Activated naive CD4-positive, alpha-beta T cell treated with anti-CD3 and anti-CD28 coated beads, Interleukin-2, amount 50 U/mL, for 24 hours (primary cell): ENCODE measurements at regions not wholly inside any gene's neighbourhood (a gene's known extent, or its start where the extent isn't known, plus 50 kb on each side); places are given as distances from the start of the nearest gene placed in this dataset.

Experiments
- H3K27ac Mint-ChIP-seq: one replicate; pipeline ENCODE4 v1.8.0; 2021; ENCODE audit warnings: mild to moderate bottlenecking, mixed read lengths
- H3K27me3 Mint-ChIP-seq: one replicate; pipeline ENCODE4 v1.8.0; 2021; ENCODE audit warnings: mixed read lengths
- H3K36me3 Mint-ChIP-seq: one replicate; pipeline ENCODE4 v1.8.0; 2021; ENCODE audit warnings: mixed read lengths
- H3K4me1 Mint-ChIP-seq: one replicate; pipeline ENCODE4 v1.8.0; 2021; ENCODE audit warnings: mixed read lengths
- H3K4me3 Mint-ChIP-seq: one replicate; pipeline ENCODE4 v1.8.0; 2021; ENCODE audit warnings: mild to moderate bottlenecking, mixed read lengths
- H3K9me3 Mint-ChIP-seq: one replicate; pipeline ENCODE4 v1.8.0; 2021; ENCODE audit warnings: mixed read lengths

DNA sequence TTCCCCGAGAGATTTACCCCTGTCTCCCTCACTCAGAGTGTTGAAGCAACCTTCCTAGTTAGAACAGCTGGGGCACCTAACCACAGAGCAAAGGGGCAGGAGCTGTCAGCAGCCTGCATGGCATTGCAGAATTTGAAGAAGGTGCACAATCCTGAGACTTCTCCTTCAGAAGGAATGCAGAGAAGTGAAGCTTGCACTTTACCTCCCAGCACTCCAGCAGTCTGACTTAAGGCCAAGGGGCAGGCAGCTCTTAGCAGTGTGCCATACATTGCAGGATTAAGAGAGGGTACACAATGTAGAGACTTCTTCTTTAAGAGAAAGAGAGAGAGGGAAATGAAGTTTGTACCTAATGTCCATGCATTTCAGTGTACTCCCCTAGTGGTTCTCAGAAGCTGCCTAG, 236.0 kb upstream of the FBXL7 start:
- H3K4me1 Mint-ChIP-seq, result no peaks in the 10 kb centered on the region
- H3K9me3 Mint-ChIP-seq, result peaks cover 8% of the 10 kb centered on the region
- H3K27ac Mint-ChIP-seq, result no peak overlapping the region
- H3K36me3 Mint-ChIP-seq, result no peaks in the 10 kb centered on the region
- no peak overlapping the region for H3K4me3 Mint-ChIP-seq
- H3K27me3 Mint-ChIP-seq, result no peaks in the 10 kb centered on the region

DNA sequence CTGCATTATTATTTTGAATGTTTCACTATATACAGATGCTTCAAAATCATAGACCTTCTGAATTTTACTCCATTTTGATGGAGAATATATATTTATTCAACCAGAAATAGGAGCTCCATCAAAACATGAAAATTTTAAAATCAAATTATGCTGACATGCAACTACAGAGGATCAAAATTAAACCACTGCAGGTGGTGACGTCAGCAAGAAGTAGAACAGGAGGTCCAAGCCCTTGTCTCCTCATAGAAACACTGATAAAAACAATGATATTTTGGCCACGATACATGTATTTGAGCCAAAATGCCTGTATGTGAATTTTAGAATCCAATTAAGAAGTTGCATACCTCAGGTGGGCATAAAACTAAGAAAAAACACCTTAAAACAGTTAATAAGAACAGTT, 236.6 kb upstream of the FBXL7 start:
- Mint-ChIP-seq H3K4me3 (no peak overlapping the region), H3K9me3 (peaks cover 8% of the 10 kb centered on the region), H3K27ac (no peak overlapping the region), H3K27me3 (no peaks in the 10 kb centered on the region), H3K4me1 (no peaks in the 10 kb centered on the region), H3K36me3 (no peaks in the 10 kb centered on the region)

GRCh38 chr5:15261269-15261995, 238.5 kb upstream of the FBXL7 start:
- no peaks in the 10 kb centered on the region for H3K9me3 Mint-ChIP-seq
- H3K27ac Mint-ChIP-seq, result no peak overlapping the region

DNA sequence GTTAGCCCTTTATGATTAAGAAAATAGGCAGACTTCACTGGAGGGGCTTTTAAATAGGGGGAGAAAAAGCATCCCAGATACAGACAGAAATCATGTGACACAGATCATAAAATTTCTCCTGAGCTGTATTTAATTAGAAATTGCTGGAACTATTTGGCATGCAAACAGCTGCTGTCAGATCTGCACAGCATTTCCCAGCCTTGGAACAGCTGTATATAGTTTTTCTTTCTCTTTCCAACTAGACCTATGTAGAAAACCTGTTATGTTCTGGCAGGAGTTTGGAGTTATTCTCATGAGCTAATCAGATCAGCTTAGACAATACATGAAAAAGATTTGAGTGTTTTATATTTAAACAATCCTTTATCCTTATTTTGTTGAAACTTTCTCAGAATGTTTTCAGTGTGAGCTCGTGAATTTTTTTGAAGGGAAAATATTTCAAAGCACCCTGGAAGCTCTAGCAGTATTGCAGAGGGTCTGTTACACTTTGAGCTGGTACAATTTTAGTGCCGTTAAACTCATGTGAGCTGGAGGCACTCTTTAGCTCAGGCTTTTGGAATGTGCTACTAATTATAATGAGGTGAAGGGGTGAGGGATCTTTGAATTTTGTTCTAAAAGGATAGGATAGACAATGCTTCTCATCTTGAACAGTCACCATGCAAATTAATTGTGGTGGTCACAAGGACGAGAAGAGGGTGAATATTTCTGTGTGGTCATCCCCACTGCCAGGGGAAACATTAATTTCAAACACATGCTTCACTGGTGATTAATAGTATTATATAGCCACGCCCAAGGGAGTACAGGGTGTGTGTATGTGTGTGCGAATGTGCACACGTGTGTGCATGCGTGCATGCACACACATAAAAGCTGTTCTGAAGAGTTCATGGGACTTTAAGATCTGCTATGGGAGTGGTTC, 239.4 kb upstream of the FBXL7 start:
- Mint-ChIP-seq H3K27me3 (no peaks in the 10 kb centered on the region), H3K27ac (no peak overlapping the region), H3K4me1 (no peaks in the 10 kb centered on the region), H3K4me3 (no peak overlapping the region), H3K36me3 (no peaks in the 10 kb centered on the region), H3K9me3 (no peaks in the 10 kb centered on the region)

More at GRCh38 chr5:15261269-15261995, 238.5 kb upstream of the FBXL7 start:
- H3K36me3 Mint-ChIP-seq, result no peaks in the 10 kb centered on the region
- H3K4me1 Mint-ChIP-seq, result no peaks in the 10 kb centered on the region
- no peaks in the 10 kb centered on the region for H3K27me3 Mint-ChIP-seq
- H3K4me3 Mint-ChIP-seq, result no peak overlapping the region

DNA sequence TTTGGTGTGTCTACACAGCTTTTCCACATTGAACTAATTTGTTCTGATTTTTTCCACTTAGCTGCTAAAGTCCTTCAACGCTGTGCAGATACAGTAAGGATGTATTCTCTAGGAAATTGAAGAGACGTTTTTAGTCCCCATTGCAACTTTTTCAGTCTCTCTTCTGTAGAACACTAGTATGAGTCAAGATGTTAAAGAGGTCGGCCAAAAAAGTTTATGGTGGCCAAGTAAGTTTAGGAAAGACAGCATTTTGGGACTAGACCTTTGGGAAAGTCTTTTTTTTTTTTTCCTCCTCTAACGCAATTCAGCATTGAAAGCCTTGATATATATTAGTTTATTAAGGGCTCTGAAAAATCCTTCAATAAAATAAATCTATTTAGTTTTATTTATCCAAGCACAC, 243.5 kb upstream of the FBXL7 start:
- no peaks in the 10 kb centered on the region for H3K4me1 Mint-ChIP-seq
- no peaks in the 10 kb centered on the region for H3K9me3 Mint-ChIP-seq
- no peak overlapping the region for H3K4me3 Mint-ChIP-seq
- H3K27ac Mint-ChIP-seq, result no peak overlapping the region
- H3K27me3 Mint-ChIP-seq, result no peaks in the 10 kb centered on the region
- no peaks in the 10 kb centered on the region for H3K36me3 Mint-ChIP-seq

DNA sequence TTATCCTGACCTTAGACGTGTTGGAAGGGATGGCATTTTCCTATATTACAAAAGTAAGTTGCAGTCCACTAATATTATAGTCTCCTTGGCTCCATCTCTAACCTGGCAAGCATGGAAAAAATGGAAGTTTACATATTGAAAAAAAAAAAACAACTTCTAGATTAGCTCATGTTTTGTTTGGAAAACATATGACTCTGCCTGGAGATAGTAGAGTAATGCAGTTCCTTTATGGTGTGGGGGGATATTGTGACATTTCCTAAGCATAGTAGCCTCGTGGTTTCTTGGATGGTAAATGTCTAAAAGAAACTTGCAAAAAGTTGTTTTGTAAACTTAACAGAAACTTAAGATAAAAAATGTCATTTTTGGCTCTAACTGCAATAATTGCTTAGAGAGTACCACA, 244.4 kb upstream of the FBXL7 start:
- no peak overlapping the region for H3K27ac Mint-ChIP-seq
- H3K27me3 Mint-ChIP-seq, result no peaks in the 10 kb centered on the region
- no peaks in the 10 kb centered on the region for H3K36me3 Mint-ChIP-seq
- no peak overlapping the region for H3K4me3 Mint-ChIP-seq
- no peaks in the 10 kb centered on the region for H3K9me3 Mint-ChIP-seq
- H3K4me1 Mint-ChIP-seq, result no peaks in the 10 kb centered on the region

GRCh38 chr5:15254607-15255006, 245.4 kb upstream of the FBXL7 start:
- H3K27me3 Mint-ChIP-seq, result no peaks in the 10 kb centered on the region
- H3K27ac Mint-ChIP-seq, result no peak overlapping the region
- no peaks in the 10 kb centered on the region for H3K36me3 Mint-ChIP-seq
- no peaks in the 10 kb centered on the region for H3K9me3 Mint-ChIP-seq
- H3K4me1 Mint-ChIP-seq, result no peaks in the 10 kb centered on the region
- H3K4me3 Mint-ChIP-seq, result no peak overlapping the region

GRCh38 chr5:15252331-15252730, 247.6 kb upstream of the FBXL7 start:
- H3K4me3 Mint-ChIP-seq, result no peak overlapping the region
- no peak overlapping the region for H3K27ac Mint-ChIP-seq
- peaks cover 6% of the 10 kb centered on the region for H3K9me3 Mint-ChIP-seq
- no peaks in the 10 kb centered on the region for H3K36me3 Mint-ChIP-seq
- no peaks in the 10 kb centered on the region for H3K4me1 Mint-ChIP-seq
- H3K27me3 Mint-ChIP-seq, result no peaks in the 10 kb centered on the region

DNA sequence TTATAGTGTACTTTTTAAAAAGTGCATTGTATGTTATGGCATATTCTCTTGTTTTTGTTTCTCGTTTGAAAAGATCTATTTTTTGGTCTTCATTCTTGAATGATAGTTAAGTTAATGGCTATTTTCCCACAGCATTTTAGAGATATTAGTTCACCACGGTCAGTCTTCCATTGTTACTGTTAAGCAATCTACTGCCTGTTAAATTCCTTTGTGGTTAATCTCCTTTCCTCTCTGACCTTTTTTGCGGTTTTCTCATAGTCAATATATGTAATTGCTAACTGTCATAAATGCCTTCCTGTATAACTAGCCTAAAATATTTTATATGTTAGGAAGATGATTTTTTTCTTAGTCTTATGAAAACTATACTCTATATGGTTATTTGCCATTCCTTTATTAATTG, 250.8 kb upstream of the FBXL7 start:
- no peaks in the 10 kb centered on the region for H3K36me3 Mint-ChIP-seq
- H3K27me3 Mint-ChIP-seq, result no peaks in the 10 kb centered on the region
- peaks cover 25% of the 10 kb centered on the region for H3K9me3 Mint-ChIP-seq
- no peaks in the 10 kb centered on the region for H3K4me1 Mint-ChIP-seq
- H3K4me3 Mint-ChIP-seq, result no peak overlapping the region
- no peak overlapping the region for H3K27ac Mint-ChIP-seq

- Mint-ChIP-seq H3K27me3 (no peaks in the 10 kb centered on the region), H3K27ac (no peak overlapping the region), H3K4me3 (no peak overlapping the region), H3K36me3 (no peaks in the 10 kb centered on the region), H3K9me3 (peaks cover 28% of the 10 kb centered on the region), H3K4me1 (no peaks in the 10 kb centered on the region)
Measured at GRCh38 chr5:15248731-15249130, 251.2 kb upstream of the FBXL7 start.

- Mint-ChIP-seq H3K27ac (no peak overlapping the region), H3K36me3 (no peaks in the 10 kb centered on the region), H3K4me1 (no peaks in the 10 kb centered on the region), H3K9me3 (peaks cover 28% of the 10 kb centered on the region), H3K27me3 (no peaks in the 10 kb centered on the region), H3K4me3 (no peak overlapping the region)
Measured at GRCh38 chr5:15245913-15246312, 254.1 kb upstream of the FBXL7 start.

- Mint-ChIP-seq H3K4me3 (no peak overlapping the region), H3K36me3 (no peaks in the 10 kb centered on the region), H3K4me1 (no peaks in the 10 kb centered on the region), H3K9me3 (peaks cover 36% of the 10 kb centered on the region), H3K27me3 (no peaks in the 10 kb centered on the region), H3K27ac (no peak overlapping the region)
Measured at GRCh38 chr5:15243301-15244020, 256.5 kb upstream of the FBXL7 start.

DNA sequence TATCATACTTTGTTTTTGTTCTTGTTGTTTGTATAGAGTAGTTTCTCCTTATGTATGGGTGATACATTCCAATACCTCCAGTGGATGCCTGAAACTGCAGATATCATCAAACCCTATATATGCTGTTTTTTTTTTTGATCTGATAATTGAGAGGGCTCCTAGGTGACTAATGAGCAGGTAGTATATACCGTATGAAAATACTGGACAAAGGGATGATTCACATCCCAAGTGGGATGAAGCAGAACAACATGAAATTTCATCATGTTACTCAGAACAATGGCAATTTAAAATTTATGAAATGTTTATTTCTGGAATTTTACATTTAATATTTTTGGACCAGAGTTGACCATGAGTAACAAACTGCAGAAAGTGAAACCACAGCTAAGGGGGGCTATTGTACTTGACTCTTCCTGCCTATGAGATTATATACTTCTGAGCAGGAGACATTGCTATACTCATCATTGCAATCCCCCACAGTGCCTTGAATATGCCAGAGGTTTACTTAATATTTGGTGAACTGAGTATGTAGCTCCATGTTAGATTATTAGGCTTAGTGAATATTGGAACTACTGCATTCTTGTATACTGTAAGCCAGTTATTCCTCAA, 258.7 kb upstream of the FBXL7 start:
- Mint-ChIP-seq H3K27me3 (no peaks in the 10 kb centered on the region), H3K9me3 (peaks cover 32% of the 10 kb centered on the region), H3K4me3 (no peak overlapping the region), H3K36me3 (no peaks in the 10 kb centered on the region), H3K4me1 (no peaks in the 10 kb centered on the region), H3K27ac (no peak overlapping the region)

DNA sequence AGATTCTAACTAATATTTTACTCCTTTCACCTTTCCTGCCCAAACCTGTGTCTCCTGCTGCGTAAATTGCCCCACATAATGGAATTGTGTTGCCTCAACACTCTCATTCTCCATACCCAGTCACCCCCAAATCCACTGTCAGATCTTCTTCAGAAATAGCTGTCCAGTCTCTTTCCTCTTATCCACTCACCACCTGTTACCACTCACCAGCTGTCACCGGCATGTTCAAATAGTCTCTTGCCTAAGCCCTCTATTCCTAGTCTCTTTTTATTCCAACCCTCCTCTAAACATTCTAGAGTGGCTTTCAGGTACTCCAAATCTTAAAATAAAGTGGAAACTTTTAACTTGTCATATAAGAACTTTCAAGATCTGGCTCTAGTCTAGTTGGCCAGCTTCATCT, 262.0 kb upstream of the FBXL7 start:
- Mint-ChIP-seq H3K27ac (no peak overlapping the region), H3K27me3 (no peaks in the 10 kb centered on the region), H3K4me3 (no peak overlapping the region), H3K4me1 (no peaks in the 10 kb centered on the region), H3K9me3 (peaks cover 14% of the 10 kb centered on the region), H3K36me3 (no peaks in the 10 kb centered on the region)

DNA sequence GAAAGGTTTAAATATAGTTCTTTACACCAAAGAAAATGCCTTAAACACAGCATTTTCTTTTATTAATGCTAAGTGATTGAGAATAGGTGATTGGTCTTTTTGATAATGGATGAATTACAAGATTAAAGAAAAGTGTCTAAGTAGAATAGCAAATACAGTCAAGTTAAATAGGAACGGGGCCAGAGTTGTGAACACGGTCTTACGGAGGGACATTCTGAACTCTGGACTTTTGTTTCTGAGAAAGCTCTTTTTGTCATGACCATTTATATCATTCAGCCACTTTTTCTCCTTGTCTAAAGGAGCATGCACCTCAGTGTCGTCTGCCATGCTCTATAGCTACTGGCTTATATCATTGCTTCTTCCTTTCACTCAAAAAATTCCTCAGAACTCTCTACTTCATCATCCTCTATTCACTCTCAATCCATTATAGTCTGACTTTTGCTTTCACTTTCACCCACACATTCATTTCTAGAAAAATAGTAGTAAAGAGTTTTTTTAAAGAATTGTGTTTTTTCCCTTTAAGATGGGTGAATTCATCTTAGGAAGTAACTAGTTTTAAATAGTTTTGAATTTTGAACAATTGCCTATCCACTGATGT, 263.0 kb upstream of the FBXL7 start:
- H3K27ac Mint-ChIP-seq, result no peak overlapping the region
- H3K4me3 Mint-ChIP-seq, result no peak overlapping the region
- H3K4me1 Mint-ChIP-seq, result no peaks in the 10 kb centered on the region
- H3K36me3 Mint-ChIP-seq, result no peaks in the 10 kb centered on the region
- H3K27me3 Mint-ChIP-seq, result no peaks in the 10 kb centered on the region
- H3K9me3 Mint-ChIP-seq, result peaks cover 14% of the 10 kb centered on the region
